GM21825 (cell line): ENCODE measurements at regions not wholly inside any gene's neighbourhood (a gene's known extent, or its start where the extent isn't known, plus 50 kb on each side); places are given as distances from the start of the nearest gene placed in this dataset.
"Not testable (repeated sequence)": the region's sequence is repeated elsewhere in the genome, so short reads cannot be mapped to it uniquely, and the experiment has no call there.

Source experiments
- ATAC-seq: cut with Tn5 transposase; IDR thresholded peaks from one replicate; pipeline ENCODE4 v1.9.1; 2021; ENCODE audit warnings: mild to moderate bottlenecking, moderate library complexity; ENCODE audit not compliant: unreplicated experiment

GRCh38 chr2:131584380-131584779 is 56.7 kb downstream of the CCDC74A start:
- ATAC-seq = no peak

- ATAC-seq = peak; percentile 60
Measured at GRCh38 chr2:131584940-131585339, 57.3 kb downstream of the CCDC74A start.

DNA sequence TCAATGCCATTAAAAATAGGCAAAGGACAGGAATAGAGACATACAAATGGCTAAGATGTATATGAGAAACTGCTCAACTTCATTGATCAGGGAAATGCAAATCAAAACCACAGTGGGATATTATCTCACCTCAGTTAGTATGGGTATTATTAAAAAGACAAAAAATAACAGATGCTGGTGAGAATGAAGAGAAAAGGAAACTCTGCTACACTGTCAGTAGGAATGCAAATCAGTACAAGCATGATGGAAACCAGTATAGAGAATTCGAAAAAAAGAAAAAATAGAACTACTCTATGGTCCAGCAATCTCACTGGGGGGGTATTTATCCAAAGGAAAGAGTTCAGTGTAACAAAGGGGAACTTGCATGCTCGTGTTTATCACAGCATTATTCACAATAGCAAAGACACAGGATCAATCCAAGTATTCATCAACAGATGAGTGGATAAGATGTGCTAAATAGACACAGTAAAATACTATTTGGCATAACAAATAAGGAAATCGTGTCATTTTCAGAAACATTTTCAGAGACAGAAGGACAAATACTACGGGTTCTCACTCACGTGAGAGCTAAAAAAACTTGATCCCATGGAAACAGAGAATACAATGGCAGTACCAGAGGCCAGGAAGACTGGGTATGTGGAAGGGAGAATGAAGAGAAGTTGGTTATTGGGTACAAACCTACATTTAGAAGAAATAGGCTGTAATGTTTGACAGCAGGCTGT is 60.6 kb downstream of the CCDC74A start:
- peak; percentile 78 for ATAC-seq

DNA sequence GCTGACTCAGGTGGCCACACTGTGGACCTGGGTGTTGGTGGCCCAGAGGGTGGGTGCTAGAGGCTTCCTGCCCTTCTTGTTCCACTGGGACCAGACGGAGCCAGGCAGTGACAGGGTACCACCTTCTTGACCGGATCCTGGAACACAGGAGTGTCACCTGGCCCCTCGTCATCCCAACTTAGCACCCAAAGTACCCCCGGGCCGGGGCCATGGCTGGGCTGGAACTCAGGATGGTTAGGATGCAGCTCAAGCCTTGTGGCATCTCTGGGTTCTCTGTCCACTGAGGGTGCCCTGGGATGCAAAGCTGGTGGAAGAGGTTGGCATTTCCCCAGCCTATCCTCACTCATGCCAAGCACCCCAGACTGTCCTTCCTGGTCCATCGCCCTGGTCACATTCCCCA is 61.4 kb downstream of the CCDC74A start:
- ATAC-seq = not testable (repeated sequence)

DNA sequence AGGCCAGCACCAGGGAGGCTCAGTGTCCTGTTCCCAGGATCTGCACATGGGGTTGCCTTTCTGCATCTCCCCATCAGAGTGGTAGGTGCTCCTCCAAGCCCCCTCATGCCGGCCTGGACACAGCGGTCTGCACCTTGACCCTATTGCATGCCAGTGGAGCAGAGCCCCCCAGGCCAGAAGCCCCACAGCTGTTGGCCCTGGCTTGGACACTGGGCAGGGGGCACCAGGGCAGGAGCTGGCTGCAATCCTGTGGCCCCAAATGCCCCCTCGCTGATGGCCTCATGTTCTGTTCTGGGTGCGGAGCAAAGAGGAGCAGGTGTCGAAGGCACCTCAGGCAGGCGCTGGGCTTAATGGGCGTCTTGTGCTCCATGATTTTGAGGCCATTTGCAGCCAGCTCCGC is 62.7 kb downstream of the CCDC74A start:
- ATAC-seq = no peak

- no peak for ATAC-seq
Measured at GRCh38 chr2:131590896-131591295, 63.2 kb downstream of the CCDC74A start.

GRCh38 chr2:131596561-131596960 is 68.9 kb downstream of the CCDC74A start:
- not testable (repeated sequence) for ATAC-seq

GRCh38 chr2:131602444-131602843 is 74.8 kb downstream of the CCDC74A start:
- ATAC-seq = not testable (repeated sequence)

- not testable (repeated sequence) for ATAC-seq
Measured at GRCh38 chr2:131604652-131605051, 77.0 kb downstream of the CCDC74A start.

- not testable (repeated sequence) for ATAC-seq
Measured at GRCh38 chr2:131606366-131606765, 78.7 kb downstream of the CCDC74A start.

DNA sequence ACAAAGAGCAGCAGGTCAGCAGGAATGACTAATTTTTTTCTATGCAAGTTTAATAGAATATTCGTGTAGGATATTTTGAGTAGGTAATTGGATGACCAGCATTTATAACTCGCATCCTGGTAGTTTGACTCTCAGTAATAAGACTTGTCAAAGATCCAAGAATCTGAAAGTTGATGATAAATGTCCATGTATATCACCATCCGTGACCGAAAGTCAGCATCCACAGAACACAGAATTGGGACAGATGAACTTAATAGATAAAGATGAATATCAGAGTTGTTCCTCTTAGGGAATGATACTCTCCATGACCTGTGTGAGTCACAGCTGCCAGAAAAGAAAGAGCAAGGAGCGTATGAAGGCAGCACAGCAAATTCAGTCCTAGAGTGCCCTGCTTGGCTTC is 79.4 kb downstream of the CCDC74A start:
- ATAC-seq = not testable (repeated sequence)

- ATAC-seq = not testable (repeated sequence)
Measured at GRCh38 chr2:131614539-131614938, 86.9 kb downstream of the CCDC74A start.

DNA sequence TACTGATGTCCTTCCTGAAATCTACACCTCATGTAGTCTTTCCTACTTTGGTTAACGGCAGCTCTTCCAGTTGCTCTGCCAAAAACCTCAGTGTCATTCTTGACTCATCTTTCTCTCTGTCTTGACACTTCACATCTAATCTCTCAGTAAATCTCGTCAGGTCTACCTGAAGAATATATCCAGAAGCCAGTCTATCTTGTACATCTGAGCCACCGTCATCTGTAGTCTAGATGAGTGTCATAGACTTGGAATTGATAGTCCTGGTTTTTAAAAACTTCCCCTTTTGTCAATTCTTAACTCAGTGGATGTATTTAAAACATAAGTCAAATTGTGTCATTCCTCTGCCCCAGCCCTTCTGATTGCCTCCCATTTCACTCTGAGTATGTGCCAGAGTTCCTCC is 90.6 kb downstream of the CCDC74A start:
- ATAC-seq = not testable (repeated sequence)

GRCh38 chr2:131622874-131623273 is 95.2 kb downstream of the CCDC74A start:
- not testable (repeated sequence) for ATAC-seq

GRCh38 chr2:131626011-131626410 is 98.3 kb downstream of the CCDC74A start:
- ATAC-seq = not testable (repeated sequence)

GRCh38 chr2:131626565-131626964 is 98.9 kb downstream of the CCDC74A start:
- not testable (repeated sequence) for ATAC-seq

DNA sequence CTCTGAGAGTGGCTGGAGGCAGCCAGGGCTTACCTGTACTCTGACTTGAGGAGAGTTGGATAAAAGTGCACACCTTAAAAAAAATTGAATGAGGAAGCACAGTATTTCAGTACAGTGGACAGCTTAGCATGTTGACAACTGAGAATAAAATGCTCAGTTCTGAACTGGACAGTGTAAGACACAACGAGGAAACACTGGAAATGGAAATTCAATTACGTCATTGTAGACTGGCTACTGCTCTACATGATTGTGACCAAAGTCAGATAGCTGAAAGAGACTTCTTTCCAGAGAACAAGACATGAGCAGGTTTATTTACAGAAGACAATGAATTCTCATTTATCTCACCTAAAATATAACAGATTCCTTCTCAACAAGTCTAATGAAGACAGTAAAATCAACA is 100.1 kb downstream of the CCDC74A start:
- ATAC-seq = not testable (repeated sequence)

DNA sequence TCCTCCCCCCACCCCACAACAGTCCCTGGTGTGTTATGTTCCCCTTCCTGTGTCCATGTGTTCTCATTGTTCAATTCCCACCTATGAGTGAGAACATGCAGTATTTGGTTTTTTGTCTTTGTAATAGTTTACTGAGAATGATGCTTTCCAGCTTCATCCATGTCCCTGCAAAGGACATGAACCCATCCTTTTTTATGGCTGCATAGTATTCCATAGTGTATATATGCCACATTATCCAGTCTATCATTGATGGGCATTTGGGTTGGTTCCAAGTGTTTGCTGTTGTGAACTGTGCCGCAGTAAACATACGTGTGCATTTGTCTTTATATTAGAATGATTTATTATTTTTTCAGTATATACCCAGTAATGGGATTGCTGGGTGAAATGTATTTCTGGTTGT is 104.0 kb downstream of the CCDC74A start:
- not testable (repeated sequence) for ATAC-seq

GRCh38 chr2:131633405-131633804 is 105.7 kb downstream of the CCDC74A start:
- ATAC-seq = not testable (repeated sequence)

DNA sequence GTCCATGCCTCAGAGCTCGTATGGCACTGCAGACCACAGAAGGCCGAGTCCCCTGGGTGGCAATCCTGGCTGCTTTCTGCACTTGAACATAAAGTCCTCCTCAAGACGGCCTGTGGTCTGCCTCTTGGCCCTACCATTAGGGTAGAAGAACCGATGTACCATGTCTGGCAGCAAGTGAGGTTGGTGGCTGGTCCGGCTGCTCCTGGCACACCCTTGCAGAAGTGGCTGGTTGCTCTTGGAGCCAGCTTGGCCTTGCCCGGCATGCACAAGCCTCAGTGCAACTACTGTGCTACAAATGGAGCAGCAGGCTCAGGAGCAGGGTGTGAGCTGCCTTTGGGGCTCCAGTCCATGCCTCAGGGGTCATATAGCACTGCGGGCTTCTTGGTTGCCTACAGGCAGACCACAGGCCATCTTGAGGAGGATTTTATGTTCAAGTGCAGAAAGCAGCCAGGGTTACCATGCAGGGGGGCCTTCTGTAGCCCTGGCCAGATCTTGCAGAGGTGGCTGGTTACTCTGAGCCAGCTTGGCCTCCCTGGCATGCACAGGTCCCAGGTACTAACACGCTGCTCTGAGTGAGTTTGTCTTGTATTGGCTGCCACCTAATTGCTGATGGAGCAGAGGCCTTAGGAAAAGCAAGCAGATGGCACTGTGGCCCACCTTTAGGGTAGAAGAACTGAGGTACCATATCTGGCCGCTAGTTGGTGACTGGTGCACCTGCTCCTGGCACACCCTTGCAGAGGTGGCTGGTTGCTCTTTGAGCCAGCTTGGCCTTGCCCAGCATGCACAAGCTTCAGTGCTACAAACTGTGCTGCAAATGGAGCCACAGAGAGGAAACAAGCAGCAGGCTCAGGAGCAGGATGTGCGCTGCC is 106.4 kb downstream of the CCDC74A start:
- not testable (repeated sequence) for ATAC-seq

- no peak for ATAC-seq
Measured at GRCh38 chr2:131635611-131636010, 107.9 kb downstream of the CCDC74A start.
